ENCODE measurements at regions not wholly inside any gene's neighbourhood (a gene's known extent, or its start where the extent isn't known, plus 50 kb on each side); places are given as distances from the start of the nearest gene placed in this dataset.
A peak's percentile ranks its signal among the peaks of the same experiment; 100 is the strongest.

GRCh38 chr3:177676148-177676547 is 478.9 kb upstream of the TBL1XR1 start:
- TF ChIP-seq POLR2AphosphoS5 (IDR thresholded peaks at IDR 0.05; ENCODE audit: low read depth, low read length) (no peak), TAF1 (IDR thresholded peaks at IDR 0.05; ENCODE audit: borderline replicate concordance, insufficient read depth, low read length) (no peak), FOXP2 (optimal IDR thresholded peaks at IDR 0.05; ENCODE audit: borderline replicate concordance, extremely low read depth, extremely low read length, insufficient read depth) (no peak)

- TF ChIP-seq SIN3A (IDR thresholded peaks at IDR 0.05; ENCODE audit: borderline replicate concordance, insufficient read depth, low read length) (no peak), REST (IDR thresholded peaks at IDR 0.05; ENCODE audit: insufficient read depth in 1 of 2, low read depth in 2 of 2, low read length in 2 of 2) (no peak), POLR2AphosphoS5 (IDR thresholded peaks at IDR 0.05; ENCODE audit: low read depth, low read length) (no peak), TAF1 (IDR thresholded peaks at IDR 0.05; ENCODE audit: borderline replicate concordance, insufficient read depth, low read length) (no peak), FOXP2 (optimal IDR thresholded peaks at IDR 0.05; ENCODE audit: borderline replicate concordance, extremely low read depth, extremely low read length, insufficient read depth) (no peak)
Observed at GRCh38 chr3:177676947-177677587, 479.8 kb upstream of the TBL1XR1 start.

GRCh38 chr3:177679568-177680471 is 482.5 kb upstream of the TBL1XR1 start:
- TF ChIP-seq SIN3A (IDR thresholded peaks at IDR 0.05; ENCODE audit: borderline replicate concordance, insufficient read depth, low read length), result peak; percentile 28; the same call in 1 of the 2 replicates
- 0 out of 4 replicates have a peak, but pooled peaks of 1 of the 2 experiments have one; percentile 9 for TF ChIP-seq REST (IDR thresholded peaks at IDR 0.05; ENCODE audit: insufficient read depth in 1 of 2, low read depth in 2 of 2, low read length in 2 of 2)
- TF ChIP-seq POLR2AphosphoS5 (IDR thresholded peaks at IDR 0.05; ENCODE audit: low read depth, low read length), result no peak
- TF ChIP-seq TAF1 (IDR thresholded peaks at IDR 0.05; ENCODE audit: borderline replicate concordance, insufficient read depth, low read length), result no peak
- TF ChIP-seq FOXP2 (optimal IDR thresholded peaks at IDR 0.05; ENCODE audit: borderline replicate concordance, extremely low read depth, extremely low read length, insufficient read depth), result no peak

DNA sequence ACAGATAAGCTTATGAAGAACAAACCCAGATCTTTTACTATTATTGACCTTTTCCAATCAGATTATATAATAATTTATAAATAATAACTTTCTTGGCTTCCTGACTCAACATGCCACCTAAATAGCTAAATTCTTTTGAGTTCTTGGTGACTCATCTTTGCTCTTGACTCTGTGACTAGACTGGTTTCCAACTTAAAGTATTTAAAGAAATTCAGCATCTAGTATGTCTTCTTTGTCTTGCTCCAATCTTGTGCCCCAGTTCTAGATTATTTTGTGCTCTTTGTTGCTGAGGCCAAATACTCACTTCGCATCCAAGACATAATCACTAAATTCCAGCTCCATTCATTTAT is 483.2 kb upstream of the TBL1XR1 start:
- no peak for TF ChIP-seq REST (IDR thresholded peaks at IDR 0.05; ENCODE audit: insufficient read depth in 1 of 2, low read depth in 2 of 2, low read length in 2 of 2)
- no peak for TF ChIP-seq FOXP2 (optimal IDR thresholded peaks at IDR 0.05; ENCODE audit: borderline replicate concordance, extremely low read depth, extremely low read length, insufficient read depth)
- TF ChIP-seq SIN3A (IDR thresholded peaks at IDR 0.05; ENCODE audit: borderline replicate concordance, insufficient read depth, low read length), result no peak
- no peak for TF ChIP-seq TAF1 (IDR thresholded peaks at IDR 0.05; ENCODE audit: borderline replicate concordance, insufficient read depth, low read length)
- TF ChIP-seq POLR2AphosphoS5 (IDR thresholded peaks at IDR 0.05; ENCODE audit: low read depth, low read length), result no peak

DNA sequence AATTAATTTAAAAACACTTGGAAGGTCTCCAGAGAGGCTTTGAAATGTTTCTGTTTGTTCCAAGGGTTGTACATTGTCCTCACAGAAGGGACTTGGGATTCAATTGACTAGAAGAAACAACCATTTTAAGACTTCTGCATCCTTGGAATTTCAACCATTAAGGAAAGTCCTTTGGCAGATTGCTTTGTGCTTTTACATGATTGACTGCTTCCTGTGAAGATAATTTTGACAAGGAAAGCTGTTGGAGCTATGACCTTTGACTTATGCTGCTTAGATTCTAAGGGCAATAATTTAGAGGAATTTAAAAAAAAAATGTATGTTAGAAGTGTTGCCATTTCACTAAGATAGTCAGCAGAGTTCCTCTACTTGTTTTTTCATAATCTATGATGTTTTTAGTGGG is 483.9 kb upstream of the TBL1XR1 start:
- no peak for TF ChIP-seq FOXP2 (optimal IDR thresholded peaks at IDR 0.05; ENCODE audit: borderline replicate concordance, extremely low read depth, extremely low read length, insufficient read depth)
- TF ChIP-seq POLR2AphosphoS5 (IDR thresholded peaks at IDR 0.05; ENCODE audit: low read depth, low read length), result no peak
- no peak for TF ChIP-seq REST (IDR thresholded peaks at IDR 0.05; ENCODE audit: insufficient read depth in 1 of 2, low read depth in 2 of 2, low read length in 2 of 2)
